Lower leg skin (tissue), 4 donors: ENCODE measurements at regions not wholly inside any gene's neighbourhood (a gene's known extent, or its start where the extent isn't known, plus 50 kb on each side); places are given as distances from the start of the nearest gene placed in this dataset.

Source experiments
- DNase-seq, 2 donors: peaks; one replicate each; pipeline ENCODE4 v3.0.0-alpha.2; 2019; ENCODE audit warnings: low spot score in 2 of 2
- H3K4me3 ChIP-seq: fragments of 200-600 bp; sonication (generic); 2 replicates; pipeline ENCODE4 v1.5.1; 2017; ENCODE audit warnings: mild to moderate bottlenecking, low read depth; ENCODE audit not compliant: poor library complexity, severe bottlenecking
- POLR2A ChIP-seq, 2 donors: fragments of 450-650 bp; IDR thresholded peaks; one replicate each; pipeline ENCODE4 v1.6.1; 2016 to 2017; ENCODE audit warnings: antibody characterized with exemption in 2 of 2, mild to moderate bottlenecking in 1 of 2, moderate library complexity in 1 of 2
- WGBS, 2 donors: methylation state at CpG; one replicate each; pipeline ENCODE4 v1.1.5; 2018; 5-methylcytosine and 5-hydroxymethylcytosine counted together
- intact Hi-C: fragments of 100-400 bp; cut with DNase I; formaldehyde crosslinking; loops from one replicate; pipeline ENCODE4 v1.15.0; 2023; ENCODE audit warnings: low total_unique reads
- TF ChIP-seq, protein P1 (sequence below), 3 donors: fragments of 450-650 bp; IDR thresholded peaks; one replicate each; pipeline ENCODE4 v1.5.1; 2016; ENCODE audit warnings: antibody characterized with exemption in 3 of 3, mild to moderate bottlenecking in 3 of 3, moderate library complexity in 2 of 3

DNA sequence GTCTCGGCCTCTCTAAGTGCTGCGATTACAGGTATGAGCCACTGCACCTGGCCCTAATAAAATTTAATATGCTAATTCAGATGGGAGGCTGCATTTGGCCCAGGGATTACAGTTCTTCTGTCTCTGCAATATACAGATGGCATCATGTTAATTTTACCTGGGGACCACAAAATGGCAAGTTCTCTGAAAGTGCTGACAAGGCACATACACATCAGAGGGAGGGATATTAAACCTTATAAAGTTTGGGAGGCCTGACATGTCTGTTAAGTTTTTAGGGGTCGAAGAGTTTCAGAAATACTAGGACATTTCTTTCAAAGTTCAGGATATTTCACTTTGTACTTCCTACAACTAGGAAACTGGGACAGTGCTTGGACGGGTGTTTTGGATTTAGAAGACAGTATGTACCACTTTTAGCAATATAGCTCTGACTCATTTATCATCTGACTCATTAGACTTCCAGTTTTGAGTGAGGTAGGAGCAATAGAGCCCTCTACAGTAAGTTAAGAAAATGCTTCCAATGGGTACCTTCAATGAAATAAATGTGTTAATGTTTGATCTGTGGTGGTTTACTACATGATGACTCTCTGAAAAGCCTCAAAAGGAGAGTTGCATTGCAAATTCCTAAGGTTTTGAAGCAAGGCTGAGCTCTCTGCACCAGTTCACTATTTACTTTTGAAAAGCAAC, 981.0 kb upstream of the HS3ST1 start:
- no peak overlapping the region for H3K4me3 ChIP-seq
- TF ChIP-seq POLR2A (IDR thresholded peaks at IDR 0.05): no peak
- TF ChIP-seq, protein P1, sequence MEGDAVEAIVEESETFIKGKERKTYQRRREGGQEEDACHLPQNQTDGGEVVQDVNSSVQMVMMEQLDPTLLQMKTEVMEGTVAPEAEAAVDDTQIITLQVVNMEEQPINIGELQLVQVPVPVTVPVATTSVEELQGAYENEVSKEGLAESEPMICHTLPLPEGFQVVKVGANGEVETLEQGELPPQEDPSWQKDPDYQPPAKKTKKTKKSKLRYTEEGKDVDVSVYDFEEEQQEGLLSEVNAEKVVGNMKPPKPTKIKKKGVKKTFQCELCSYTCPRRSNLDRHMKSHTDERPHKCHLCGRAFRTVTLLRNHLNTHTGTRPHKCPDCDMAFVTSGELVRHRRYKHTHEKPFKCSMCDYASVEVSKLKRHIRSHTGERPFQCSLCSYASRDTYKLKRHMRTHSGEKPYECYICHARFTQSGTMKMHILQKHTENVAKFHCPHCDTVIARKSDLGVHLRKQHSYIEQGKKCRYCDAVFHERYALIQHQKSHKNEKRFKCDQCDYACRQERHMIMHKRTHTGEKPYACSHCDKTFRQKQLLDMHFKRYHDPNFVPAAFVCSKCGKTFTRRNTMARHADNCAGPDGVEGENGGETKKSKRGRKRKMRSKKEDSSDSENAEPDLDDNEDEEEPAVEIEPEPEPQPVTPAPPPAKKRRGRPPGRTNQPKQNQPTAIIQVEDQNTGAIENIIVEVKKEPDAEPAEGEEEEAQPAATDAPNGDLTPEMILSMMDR (IDR thresholded peaks at IDR 0.05): no peak
- 54 to 59% methylated on average over 4 of the region's 4 CpGs for WGBS, 2 donors
- intact Hi-C loops: no loop called here
- DNase-seq: no peak

DNA sequence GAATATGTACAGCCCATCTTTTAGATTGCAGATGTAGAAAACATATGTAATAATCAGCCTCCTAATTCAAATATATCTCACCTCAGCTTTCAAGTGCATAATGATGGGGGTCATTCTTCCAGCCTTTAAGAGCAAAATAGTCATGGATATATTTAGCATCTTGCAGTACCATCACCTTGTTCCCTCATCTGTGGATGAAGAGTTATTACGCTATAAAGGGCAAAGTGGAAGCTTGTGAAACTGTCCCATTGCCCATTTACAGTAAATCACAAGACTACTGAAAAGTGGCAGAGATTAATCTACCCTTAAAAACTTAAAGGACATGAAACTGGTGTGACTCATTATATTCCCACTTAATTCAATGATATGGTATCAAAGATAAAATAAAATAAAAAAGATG, 979.7 kb upstream of the HS3ST1 start:
- no peak for DNase-seq
- 85 to 91% methylated on average over 1 of the region's 1 CpG for WGBS, 2 donors
- TF ChIP-seq, protein P1 (IDR thresholded peaks at IDR 0.05): no peak
- TF ChIP-seq POLR2A (IDR thresholded peaks at IDR 0.05): no peak
- H3K4me3 ChIP-seq: no peak overlapping the region
- intact Hi-C loops: no loop called here

DNA sequence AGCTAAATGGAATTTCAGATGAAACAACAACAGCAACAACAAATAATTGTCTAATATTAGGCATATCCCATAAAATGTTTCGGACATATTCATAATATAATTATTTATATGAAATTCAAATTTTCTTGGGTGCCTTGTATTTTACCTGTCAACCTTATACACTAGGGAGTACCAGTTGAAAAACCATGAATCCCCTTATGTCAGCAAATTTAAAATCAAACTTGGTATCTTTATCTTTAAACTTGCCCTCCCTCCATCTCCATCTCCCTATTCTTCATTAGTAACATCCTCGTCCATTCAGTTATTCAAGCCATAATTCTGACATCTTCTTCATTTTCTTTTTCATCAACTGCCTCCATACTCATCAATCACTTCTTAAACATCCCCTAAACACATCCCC, 974.5 kb upstream of the HS3ST1 start:
- intact Hi-C loops: no loop called here
- no peak overlapping the region for H3K4me3 ChIP-seq
- DNase-seq: no peak
- no peak for TF ChIP-seq POLR2A (IDR thresholded peaks at IDR 0.05)
- TF ChIP-seq, protein P1 (IDR thresholded peaks at IDR 0.05): no peak
- WGBS, 2 donors: 81 to 86% methylated on average over 2 of the region's 2 CpGs

DNA sequence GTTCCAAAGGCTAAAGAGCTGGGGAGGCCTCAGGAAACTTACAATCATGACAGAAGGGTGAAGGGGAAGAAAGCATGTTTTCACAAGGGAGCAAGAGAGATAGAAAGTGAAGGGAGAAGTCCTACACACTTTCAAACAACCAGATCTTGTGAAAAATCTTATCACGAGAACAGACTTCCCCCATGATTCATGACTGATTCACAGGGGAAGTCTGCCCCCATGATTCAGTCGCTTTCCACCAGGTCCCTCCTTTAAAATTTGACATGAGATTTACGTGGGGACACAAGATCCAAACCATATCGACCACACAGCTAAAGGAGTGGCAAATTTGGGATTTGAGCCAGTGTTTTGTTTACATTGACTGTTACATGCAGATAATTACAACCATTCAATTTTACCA, 971.1 kb upstream of the HS3ST1 start:
- intact Hi-C loops: no loop called here
- 55 to 62% methylated on average over 4 of the region's 4 CpGs for WGBS, 2 donors
- TF ChIP-seq POLR2A (IDR thresholded peaks at IDR 0.05): no peak
- TF ChIP-seq, protein P1 (IDR thresholded peaks at IDR 0.05): no peak
- no peak overlapping the region for H3K4me3 ChIP-seq
- DNase-seq: no peak

DNA sequence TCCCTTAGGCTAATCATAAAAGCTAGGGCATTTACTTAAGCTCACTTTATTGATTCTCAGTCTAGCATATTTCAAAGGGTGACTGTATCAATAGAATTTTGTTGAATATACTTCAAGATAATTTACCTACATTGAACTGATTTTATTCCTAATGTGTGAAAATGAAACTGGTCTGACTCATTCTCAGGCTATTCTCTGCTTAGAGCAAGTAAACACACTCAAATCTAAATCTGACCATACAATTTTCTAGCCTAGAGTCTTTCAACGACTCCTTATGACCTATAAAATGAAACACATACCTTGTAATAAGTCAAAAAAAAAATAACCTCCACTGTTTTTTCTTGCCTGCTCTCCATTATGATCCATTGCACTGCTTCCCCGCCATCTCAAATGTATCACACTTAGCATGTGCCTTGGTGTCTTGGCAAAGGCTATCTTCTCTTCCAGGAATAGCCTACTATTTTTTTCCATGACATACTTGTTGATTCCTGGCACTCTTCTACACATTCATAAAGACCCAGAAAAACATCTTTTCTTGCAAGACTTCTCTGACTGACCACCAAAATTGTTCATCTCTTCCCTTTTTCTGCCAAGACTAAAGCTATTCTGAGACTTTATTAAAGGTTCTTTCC, 965.1 kb upstream of the HS3ST1 start:
- no peak for DNase-seq
- 67 to 79% methylated on average over 2 of the region's 2 CpGs for WGBS, 2 donors
- TF ChIP-seq POLR2A (IDR thresholded peaks at IDR 0.05): no peak
- TF ChIP-seq, protein P1 (IDR thresholded peaks at IDR 0.05): no peak
- intact Hi-C loops: no loop called here
- no peak overlapping the region for H3K4me3 ChIP-seq
